22Rv1 (cell line): ENCODE measurements at regions not wholly inside any gene's neighbourhood (a gene's known extent, or its start where the extent isn't known, plus 50 kb on each side); places are given as distances from the start of the nearest gene placed in this dataset.

ENCODE experiments used
- H3K27ac ChIP-seq: fragments of 450-650 bp; 2 replicates; pipeline ENCODE4 v1.5.1; 2017
- ZFX ChIP-seq: fragments of 450-650 bp; IDR thresholded peaks from 2 replicates; pipeline ENCODE4 v1.6.1; 2017; ENCODE audit warnings: antibody characterized with exemption, borderline replicate concordance
- TF ChIP-seq, protein P1 (sequence below): fragments of 450-650 bp; IDR thresholded peaks from 2 replicates; pipeline ENCODE4 v1.5.1; 2017; ENCODE audit warnings: mild to moderate bottlenecking

GRCh38 chr2:21972586-21972985, 848.8 kb downstream of the TDRD15 start:
- H3K27ac ChIP-seq: no peak overlapping the region
- TF ChIP-seq ZFX: no peak
- TF ChIP-seq, protein P1, sequence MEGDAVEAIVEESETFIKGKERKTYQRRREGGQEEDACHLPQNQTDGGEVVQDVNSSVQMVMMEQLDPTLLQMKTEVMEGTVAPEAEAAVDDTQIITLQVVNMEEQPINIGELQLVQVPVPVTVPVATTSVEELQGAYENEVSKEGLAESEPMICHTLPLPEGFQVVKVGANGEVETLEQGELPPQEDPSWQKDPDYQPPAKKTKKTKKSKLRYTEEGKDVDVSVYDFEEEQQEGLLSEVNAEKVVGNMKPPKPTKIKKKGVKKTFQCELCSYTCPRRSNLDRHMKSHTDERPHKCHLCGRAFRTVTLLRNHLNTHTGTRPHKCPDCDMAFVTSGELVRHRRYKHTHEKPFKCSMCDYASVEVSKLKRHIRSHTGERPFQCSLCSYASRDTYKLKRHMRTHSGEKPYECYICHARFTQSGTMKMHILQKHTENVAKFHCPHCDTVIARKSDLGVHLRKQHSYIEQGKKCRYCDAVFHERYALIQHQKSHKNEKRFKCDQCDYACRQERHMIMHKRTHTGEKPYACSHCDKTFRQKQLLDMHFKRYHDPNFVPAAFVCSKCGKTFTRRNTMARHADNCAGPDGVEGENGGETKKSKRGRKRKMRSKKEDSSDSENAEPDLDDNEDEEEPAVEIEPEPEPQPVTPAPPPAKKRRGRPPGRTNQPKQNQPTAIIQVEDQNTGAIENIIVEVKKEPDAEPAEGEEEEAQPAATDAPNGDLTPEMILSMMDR: no peak

DNA sequence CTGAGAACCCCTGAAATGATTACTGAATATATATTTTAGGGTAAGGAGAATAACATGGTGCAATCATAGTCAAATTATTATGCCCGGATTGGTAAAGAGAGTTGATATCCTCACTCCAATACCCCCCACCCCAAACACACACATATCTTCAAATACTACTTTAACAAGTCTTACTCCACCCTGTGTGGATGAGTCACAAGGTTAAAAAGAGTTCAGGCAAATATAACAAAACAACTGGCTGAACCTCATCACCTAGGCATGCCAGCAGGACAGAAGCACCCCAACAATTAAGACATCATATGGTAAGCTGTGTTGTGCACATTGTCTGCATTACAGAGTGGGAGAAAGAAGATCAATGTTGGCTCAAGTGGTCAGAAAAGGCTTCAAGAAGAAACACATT, 857.4 kb downstream of the TDRD15 start:
- H3K27ac ChIP-seq: no peak overlapping the region
- no peak for TF ChIP-seq ZFX
- TF ChIP-seq, protein P1: no peak

GRCh38 chr2:21993002-21993401, 869.2 kb downstream of the TDRD15 start:
- TF ChIP-seq, protein P1: no peak
- TF ChIP-seq ZFX: no peak
- H3K27ac ChIP-seq: no peak overlapping the region

- TF ChIP-seq, protein P1: no peak
These were observed 872.6 kb downstream of the TDRD15 start for GRCh38 chr2:21996339-21996738.

DNA sequence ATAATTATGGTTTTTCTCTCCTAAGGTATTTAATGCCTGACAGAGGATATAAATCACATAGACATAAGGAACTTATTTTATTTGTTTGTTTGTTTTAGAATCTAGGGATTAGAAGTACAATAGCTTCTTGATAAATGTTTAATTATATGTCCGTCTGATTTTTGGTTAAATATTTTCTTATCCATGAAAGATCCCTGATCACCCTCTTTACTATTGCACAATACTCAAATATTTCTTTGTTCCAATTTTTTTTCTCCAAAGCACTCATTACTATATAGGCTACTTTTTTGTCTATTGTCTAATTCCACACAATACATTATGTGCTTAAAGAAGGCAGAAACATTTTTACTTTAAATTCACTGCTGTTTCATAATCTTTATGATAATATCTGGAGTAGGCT, 875.8 kb downstream of the TDRD15 start:
- no peak overlapping the region for H3K27ac ChIP-seq
- TF ChIP-seq, protein P1: no peak
- no peak for TF ChIP-seq ZFX

More at GRCh38 chr2:21996339-21996738, 872.6 kb downstream of the TDRD15 start:
- no peak overlapping the region for H3K27ac ChIP-seq

- H3K27ac ChIP-seq: no peak overlapping the region
- TF ChIP-seq ZFX: no peak
- TF ChIP-seq, protein P1: no peak
These were observed 878.3 kb downstream of the TDRD15 start for GRCh38 chr2:22002066-22002465.

GRCh38 chr2:22003270-22003669, 879.5 kb downstream of the TDRD15 start:
- H3K27ac ChIP-seq: no peak overlapping the region
- no peak for TF ChIP-seq ZFX
- TF ChIP-seq, protein P1: no peak
